ENCODE measurements at regions not wholly inside any gene's neighbourhood (a gene's known extent, or its start where the extent isn't known, plus 50 kb on each side); places are given as distances from the start of the nearest gene placed in this dataset.

GRCh38 chr16:86063760-86064405 lies 164.9 kb downstream of the IRF8 start:
- no peak for DNase-seq

GRCh38 chr16:86064431-86065250 lies 165.7 kb downstream of the IRF8 start:
- no peak for DNase-seq

- no peak for DNase-seq
Measured at GRCh38 chr16:86065711-86066110, 166.7 kb downstream of the IRF8 start.

DNA sequence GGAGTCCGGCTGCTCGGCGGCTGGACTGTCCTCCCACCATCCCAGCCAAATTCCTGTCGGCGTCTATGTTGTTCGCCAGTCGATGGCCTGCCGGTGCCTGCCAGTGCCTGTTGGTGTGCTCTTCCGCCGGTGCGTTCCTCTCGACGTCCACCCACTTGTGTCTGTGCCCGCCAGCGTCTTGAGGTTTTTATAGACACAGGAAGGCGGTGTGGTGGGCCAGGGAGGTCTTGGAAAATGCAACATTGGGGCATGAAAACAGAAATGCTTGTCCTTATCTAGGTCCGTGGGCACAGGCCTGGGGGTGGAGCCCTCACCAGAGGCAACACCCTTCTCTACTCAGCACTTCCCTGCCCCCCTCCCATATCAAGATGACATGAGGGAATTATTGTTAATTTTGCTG lies 167.8 kb downstream of the IRF8 start:
- DNase-seq, result no peak

- no peak for DNase-seq
Measured at GRCh38 chr16:86067516-86067915, 168.6 kb downstream of the IRF8 start.

GRCh38 chr16:86067936-86068335 lies 169.0 kb downstream of the IRF8 start:
- DNase-seq, result no peak

GRCh38 chr16:86068722-86069121 lies 169.8 kb downstream of the IRF8 start:
- no peak for DNase-seq

- DNase-seq, result no peak
Measured at GRCh38 chr16:86069736-86070298, 170.9 kb downstream of the IRF8 start.

GRCh38 chr16:86070484-86070883 lies 171.5 kb downstream of the IRF8 start:
- DNase-seq, result no peak

GRCh38 chr16:86070971-86071370 lies 172.0 kb downstream of the IRF8 start:
- DNase-seq, result no peak

GRCh38 chr16:86071611-86072240 lies 172.8 kb downstream of the IRF8 start:
- no peak for DNase-seq

DNA sequence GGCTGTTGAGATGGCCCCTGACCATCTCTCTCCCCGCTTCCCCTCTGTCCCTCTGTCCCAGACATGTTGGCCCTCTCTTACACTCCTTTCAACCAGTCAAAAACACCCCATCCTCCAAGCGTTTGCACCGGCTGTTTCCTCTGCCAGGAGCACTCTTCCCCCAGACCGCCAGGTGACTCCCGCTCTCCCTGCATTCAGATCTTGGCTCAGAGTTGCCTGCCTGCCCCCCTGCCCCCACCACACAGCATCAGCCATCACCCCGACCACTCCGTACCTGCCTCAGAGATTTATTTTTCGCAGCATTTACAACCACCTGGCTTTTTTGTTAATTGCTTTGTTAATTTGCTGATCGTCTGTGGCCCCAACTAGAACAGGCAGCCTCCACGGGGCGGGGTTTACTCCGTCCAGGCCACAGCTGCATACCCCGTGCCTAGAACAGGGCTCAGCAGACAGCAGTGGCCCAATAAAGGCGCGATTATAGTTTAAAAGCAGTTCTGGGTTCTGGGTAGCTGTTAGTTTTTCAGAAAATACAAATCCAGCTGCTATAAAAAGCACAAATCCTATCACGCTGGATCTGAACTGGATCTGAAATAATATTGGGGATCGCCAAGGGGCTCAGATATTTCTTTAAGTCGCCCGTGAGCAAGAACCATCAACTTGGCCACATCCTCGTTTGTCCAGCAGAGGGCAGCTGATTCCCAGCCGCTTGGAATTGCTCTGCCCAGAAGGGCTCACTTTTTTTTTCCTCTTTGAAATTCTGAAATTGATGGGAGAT lies 173.6 kb downstream of the IRF8 start:
- DNase-seq, result peak; percentile 63

DNA sequence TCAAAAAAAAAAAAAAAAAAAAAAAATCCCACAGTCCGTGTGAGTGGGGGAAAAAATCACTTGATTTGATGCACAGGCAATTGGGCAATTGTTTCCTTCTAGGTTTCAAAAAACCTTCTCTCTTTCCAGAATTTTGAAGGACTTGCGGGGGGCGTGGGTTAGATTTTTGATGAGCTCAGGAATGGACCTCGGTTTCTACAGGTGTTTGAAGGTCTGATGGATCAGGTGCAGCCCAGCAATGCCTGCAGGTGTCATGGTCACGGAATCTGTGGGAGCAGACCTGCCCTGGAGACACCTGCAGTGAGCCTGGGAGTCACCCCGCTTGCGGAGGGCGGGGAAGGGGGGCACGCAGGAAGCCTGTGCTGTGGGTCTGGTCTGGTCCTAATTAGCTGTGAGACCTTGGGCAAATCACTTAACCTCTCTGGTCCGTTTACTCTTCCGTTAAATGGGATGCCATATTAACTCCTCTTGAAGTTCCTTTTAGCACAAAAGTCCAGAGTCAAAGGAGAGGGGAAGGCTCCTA lies 174.2 kb downstream of the IRF8 start:
- DNase-seq, result no peak

DNA sequence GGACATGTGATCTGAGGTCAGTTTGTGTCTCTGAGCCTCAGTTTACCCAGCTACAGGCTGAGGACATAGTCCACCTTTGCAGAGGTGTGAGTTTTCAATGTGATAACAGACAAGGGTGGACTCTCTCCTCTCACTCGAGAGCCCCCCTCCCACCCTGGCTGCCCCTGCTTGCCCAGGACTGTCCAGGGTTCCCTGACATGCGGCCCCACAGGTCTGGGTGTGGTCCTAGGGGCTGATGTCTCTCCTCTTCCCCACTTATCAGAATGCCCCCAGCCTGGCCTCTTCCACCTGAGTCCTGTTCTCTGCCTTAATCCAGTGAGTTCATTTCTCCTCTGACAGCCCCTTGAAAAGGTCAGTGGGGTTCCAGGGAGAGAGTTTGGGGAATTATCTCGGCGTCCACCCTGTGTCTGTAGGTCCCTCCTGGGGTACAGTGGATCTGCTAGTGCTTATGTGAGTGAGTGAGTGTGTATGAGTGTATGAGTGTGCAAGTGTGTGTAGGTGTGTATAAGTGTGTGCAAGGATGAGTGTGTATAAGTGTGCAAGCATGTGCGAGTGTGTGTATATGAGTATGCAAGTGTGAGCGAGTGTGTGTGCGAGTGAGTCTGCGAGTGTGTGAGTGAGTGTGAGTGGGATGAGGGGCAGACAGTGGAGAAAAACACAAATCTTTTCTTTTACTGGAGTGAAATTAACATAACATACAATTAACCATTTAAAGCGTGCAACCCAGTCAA lies 175.0 kb downstream of the IRF8 start:
- no peak for DNase-seq

DNA sequence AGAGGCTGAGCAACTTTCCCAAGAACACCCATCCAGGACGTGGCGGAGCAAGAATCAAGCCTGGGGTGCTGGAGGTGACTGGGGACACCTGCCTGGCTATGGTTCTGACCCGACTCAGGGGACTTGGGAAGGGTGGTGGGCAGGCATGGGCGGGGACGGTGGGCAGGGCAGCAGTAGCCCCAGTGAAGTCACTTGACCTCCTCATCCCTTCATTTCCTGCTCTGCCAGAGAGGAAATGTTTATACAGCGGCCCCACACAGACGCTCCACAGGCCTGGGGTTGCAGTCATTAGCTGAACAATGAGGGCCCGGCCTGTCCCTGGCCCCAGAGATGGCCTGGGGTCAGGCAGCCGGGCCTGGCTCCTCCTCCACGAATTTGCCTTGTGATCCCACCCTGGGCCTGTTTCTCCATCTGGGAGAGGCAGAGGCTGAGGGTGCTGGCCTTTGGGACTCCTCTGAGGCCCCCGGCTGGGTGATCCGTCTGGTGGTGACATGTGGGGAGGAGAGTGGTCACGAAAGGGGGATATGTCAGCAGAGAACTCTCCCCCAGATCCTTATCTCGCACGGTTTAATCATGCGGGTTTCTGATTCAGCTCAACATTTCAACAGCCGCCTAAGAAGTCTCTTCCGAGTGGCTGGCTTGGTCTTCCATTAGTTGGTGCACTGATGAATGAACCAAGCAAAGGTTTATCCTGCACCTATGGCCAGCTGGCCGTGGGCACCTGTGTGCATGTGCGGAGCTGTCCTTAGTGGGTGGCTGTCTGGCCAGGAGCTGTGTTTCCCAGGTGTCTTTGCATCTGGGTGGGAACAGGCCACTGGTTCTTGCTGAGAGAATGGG lies 175.9 kb downstream of the IRF8 start:
- no peak for DNase-seq

DNA sequence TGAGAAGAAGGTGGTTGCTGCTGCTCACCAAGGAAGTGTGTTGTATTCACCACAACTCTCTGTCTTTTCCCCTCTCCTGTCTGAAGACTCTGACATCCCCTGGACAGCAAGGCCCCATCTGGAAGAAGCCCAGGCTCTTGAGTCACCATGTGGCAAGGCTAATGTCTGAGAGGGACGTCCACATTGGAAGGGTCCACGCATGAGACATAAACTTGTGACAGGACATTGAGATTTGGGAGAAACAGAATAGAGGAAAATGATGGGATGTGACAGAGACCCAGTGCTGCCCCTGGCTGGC lies 176.5 kb downstream of the IRF8 start:
- DNase-seq, result no peak

DNA sequence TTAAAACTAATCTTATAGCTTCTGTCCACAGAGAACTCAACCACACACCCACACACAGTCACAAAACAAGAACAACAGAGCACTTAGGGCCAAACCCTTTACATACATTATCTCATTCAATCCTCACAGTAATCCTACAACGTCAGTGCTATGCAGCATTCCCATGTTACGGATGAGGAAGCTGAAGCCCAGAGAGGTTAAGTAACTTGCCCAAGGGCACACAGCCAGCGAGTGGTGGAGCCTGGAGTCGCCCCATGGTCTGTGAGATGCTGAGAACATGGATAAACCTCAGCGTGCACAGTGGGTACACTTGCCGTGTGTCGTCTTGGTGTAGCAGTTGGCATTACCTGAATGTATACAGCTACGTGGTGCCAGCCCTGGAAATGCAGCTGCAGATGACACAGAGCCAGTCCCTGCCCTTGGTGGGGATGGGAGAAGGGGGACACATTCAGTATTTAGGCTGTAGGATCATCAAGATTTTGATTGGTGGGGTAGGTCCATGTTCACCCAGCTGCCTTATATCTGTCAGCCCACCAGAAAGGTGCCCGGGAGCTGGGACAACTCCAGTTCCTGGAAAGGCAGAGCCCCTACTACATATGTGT lies 177.0 kb downstream of the IRF8 start:
- no peak for DNase-seq

GRCh38 chr16:86076606-86077005 lies 177.6 kb downstream of the IRF8 start:
- no peak for DNase-seq

DNA sequence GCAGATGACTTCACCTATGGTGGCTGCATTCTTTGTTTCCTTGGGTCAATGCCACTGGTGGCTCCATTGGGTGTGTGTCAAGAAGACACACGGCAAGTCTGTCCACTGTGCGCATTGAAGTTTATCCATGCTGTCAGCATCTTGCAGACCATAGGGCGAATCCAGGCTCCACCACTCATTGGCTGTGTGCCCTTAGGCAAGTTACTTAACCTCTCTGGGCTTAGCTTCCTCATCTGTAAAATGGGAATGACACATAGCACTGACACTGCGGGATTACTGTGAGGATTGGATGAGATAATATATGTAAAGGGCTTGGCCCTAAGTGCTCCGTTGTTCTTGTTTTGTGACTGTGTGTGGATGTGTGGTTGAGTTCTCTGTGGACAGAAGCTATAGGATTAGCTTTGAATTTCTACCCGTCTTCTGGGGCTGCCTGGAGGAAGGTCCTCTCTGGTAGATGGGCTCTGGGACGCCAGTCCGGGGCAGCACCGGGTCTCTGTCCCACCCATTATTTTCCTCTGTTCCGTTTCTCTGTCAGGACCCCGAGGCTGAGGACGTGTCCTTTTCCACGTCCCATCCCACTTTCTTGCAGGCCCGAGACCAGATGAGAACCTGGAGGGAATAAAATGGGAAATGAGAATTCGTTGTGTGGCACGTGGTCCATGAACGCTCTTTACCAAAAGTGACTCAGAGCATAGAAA lies 178.4 kb downstream of the IRF8 start:
- no peak for DNase-seq

DNA sequence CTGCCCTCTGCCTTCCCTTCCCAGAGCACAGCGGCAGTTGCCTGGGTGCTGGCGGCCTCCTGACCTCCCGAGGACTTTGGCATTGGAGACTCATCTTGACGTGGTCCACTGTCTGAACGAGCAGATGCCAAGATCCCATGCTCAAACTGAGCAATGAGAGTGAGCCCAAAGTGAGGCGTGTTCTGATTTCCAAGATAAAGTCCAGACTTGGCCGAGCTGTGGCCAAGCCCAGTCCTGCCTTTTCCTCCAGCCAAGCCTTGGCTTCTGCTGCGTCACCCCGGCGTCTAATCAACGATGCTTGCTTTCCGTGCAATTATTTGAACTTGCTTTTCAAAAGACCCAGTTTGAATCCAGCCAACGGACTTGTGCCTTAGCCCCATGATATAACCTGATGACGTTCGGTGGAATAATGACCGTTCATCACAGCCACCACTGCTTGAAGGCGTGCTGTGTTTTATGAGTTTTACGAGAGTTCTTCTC lies 179.2 kb downstream of the IRF8 start:
- no peak for DNase-seq

Data from DMS53 (cell line).